Neural crest cell (in vitro differentiated cells): ENCODE measurements at regions not wholly inside any gene's neighbourhood (a gene's known extent, or its start where the extent isn't known, plus 50 kb on each side); places are given as distances from the start of the nearest gene placed in this dataset.

Experiments
- DNase-seq: peaks from one replicate; pipeline ENCODE4 v3.0.0; 2021; ENCODE audit warnings: low read depth, mixed read lengths, low spot score
- H3K27ac Mint-ChIP-seq: one replicate; pipeline ENCODE4 v1.8.0; 2021; ENCODE audit warnings: mild to moderate bottlenecking, mixed read lengths; ENCODE audit not compliant: unreplicated experiment
- H3K27me3 Mint-ChIP-seq: 2 replicates; pipeline ENCODE4 v1.8.0; 2021; ENCODE audit warnings: low read depth, mild to moderate bottlenecking, mixed read lengths
- H3K36me3 Mint-ChIP-seq: 2 replicates; pipeline ENCODE4 v1.8.0; 2021; ENCODE audit warnings: low read depth, mild to moderate bottlenecking, mixed read lengths
- H3K4me1 Mint-ChIP-seq: 2 replicates; pipeline ENCODE4 v1.8.0; 2021; ENCODE audit warnings: mixed read lengths
- H3K4me3 Mint-ChIP-seq: one replicate; pipeline ENCODE4 v1.8.0; 2021; ENCODE audit warnings: mild to moderate bottlenecking, mixed read lengths
- H3K9me3 Mint-ChIP-seq: 2 replicates; pipeline ENCODE4 v1.8.0; 2021; ENCODE audit warnings: mixed read lengths
- TF ChIP-seq, protein P1 (sequence below): fragments of 200-600 bp; sonication (generic); conservative IDR thresholded peaks from 2 replicates; pipeline ENCODE4 v1.5.0; 2021; ENCODE audit warnings: antibody characterized with exemption, mild to moderate bottlenecking

DNA sequence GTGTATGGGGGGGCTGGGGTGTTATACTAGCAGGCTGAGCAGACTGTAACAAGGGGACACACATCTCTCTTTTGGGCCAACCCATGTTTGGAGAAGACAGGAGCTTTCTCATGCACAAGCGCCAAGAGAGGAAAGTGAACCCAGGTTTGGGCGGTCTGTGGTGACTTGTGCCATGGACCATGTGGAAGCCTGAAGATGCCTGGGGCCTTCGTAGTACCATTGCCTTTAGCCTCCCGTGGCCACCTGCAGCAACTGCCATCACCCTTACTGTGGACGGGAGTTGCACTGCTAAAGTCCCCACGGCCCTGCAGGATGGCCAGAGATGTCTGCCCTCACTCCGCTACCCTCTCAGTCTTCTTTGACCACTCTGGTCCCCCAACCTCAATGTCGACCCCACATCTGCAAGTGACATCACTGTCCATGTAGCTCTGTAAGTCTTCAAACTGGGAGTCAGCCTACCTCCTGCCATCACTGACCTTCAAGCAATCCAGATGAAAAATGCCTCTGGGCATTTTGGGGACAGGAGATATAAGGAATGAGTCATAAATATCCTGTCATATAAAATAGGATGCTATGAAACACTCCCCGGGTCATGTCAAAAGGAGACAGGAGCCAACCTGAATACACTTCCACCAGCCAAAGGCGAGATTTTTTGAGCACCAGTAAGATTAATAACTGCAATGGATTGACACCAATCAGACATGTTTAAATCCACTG lies 74.7 kb upstream of the C15orf39 start:
- TF ChIP-seq, protein P1, sequence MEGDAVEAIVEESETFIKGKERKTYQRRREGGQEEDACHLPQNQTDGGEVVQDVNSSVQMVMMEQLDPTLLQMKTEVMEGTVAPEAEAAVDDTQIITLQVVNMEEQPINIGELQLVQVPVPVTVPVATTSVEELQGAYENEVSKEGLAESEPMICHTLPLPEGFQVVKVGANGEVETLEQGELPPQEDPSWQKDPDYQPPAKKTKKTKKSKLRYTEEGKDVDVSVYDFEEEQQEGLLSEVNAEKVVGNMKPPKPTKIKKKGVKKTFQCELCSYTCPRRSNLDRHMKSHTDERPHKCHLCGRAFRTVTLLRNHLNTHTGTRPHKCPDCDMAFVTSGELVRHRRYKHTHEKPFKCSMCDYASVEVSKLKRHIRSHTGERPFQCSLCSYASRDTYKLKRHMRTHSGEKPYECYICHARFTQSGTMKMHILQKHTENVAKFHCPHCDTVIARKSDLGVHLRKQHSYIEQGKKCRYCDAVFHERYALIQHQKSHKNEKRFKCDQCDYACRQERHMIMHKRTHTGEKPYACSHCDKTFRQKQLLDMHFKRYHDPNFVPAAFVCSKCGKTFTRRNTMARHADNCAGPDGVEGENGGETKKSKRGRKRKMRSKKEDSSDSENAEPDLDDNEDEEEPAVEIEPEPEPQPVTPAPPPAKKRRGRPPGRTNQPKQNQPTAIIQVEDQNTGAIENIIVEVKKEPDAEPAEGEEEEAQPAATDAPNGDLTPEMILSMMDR = no peak
- H3K9me3 Mint-ChIP-seq = peaks cover 3% of the 10 kb centered on the region
- H3K4me1 Mint-ChIP-seq = peaks cover 20% of the 10 kb centered on the region
- H3K4me3 Mint-ChIP-seq = no peak overlapping the region
- peaks cover 6% of the 10 kb centered on the region for H3K36me3 Mint-ChIP-seq
- no peak for DNase-seq
- H3K27me3 Mint-ChIP-seq = no peaks in the 10 kb centered on the region
- H3K27ac Mint-ChIP-seq = no peak overlapping the region

DNA sequence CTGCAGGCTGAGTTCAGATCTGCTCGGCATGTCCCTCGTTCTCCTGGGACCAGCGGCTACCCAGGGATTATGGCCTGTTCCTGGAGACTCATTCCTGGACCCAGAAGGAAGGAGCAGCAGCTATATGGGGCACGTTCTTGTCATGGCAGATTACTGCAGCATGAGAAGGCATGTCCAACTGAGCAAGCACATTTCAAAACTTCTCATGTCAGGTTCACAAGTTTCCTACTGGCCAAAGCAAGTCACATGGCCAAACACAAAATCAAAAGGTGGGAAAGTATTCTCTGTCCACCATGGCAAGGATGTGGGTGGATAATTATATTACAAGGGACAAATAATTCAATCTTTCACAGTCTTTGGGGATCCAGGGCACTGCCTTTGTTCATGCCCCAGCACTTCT lies 71.9 kb upstream of the C15orf39 start:
- Mint-ChIP-seq H3K4me1 (peaks cover 12% of the 10 kb centered on the region), H3K27ac (no peak overlapping the region), H3K9me3 (no peaks in the 10 kb centered on the region), H3K27me3 (no peaks in the 10 kb centered on the region), H3K4me3 (no peak overlapping the region), H3K36me3 (peaks cover 3% of the 10 kb centered on the region)
- TF ChIP-seq, protein P1 = no peak
- DNase-seq = no peak

DNA sequence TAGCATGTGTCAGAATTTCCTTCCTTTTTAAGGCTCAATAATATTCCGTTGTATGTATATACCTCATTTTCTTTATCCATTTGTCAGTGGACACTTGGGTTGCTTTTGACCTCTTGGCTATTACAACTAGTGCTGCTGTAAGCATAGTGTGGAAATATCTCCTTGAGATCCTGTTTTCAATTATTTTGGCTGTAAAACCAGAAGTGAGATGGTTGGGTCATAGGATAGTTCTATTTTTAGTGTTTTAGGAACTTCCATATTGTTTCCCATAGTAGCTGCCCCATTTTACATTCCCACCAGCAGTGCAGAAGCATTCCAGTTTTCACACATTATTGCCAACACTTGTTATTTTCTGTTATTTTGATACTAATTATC lies 70.4 kb upstream of the C15orf39 start:
- no peak for DNase-seq
- peaks cover 12% of the 10 kb centered on the region for H3K4me1 Mint-ChIP-seq
- H3K36me3 Mint-ChIP-seq = peaks cover 3% of the 10 kb centered on the region
- no peaks in the 10 kb centered on the region for H3K27me3 Mint-ChIP-seq
- TF ChIP-seq, protein P1 = no peak
- H3K9me3 Mint-ChIP-seq = no peaks in the 10 kb centered on the region
- no peak overlapping the region for H3K27ac Mint-ChIP-seq
- no peak overlapping the region for H3K4me3 Mint-ChIP-seq

DNA sequence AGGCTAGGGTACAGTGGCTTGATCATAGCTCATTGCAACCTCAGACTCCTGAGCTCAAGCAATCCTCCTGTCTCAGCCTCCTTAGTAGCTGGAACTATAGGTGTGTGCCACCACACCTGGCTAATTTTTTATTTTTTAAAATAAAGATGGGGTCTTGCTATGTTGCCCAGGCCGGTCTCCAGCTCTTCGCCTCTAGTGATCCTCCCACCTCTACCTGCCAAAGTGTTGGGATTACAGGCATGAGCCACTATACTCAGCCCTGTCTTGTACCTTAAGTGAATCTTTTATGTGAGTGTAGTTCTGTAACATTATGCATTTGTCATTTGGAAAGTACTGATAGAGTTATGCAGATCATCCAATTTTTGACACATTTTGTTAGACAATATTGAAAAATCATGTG lies 66.9 kb upstream of the C15orf39 start:
- H3K36me3 Mint-ChIP-seq = peaks cover under 1% of the 10 kb centered on the region
- no peak overlapping the region for H3K27ac Mint-ChIP-seq
- H3K9me3 Mint-ChIP-seq = no peaks in the 10 kb centered on the region
- peaks cover 24% of the 10 kb centered on the region for H3K4me1 Mint-ChIP-seq
- no peak overlapping the region for H3K4me3 Mint-ChIP-seq
- no peak for DNase-seq
- no peaks in the 10 kb centered on the region for H3K27me3 Mint-ChIP-seq
- TF ChIP-seq, protein P1 = no peak

GRCh38 chr15:75136118-75136517 lies 65.6 kb upstream of the C15orf39 start:
- TF ChIP-seq, protein P1 = no peak
- Mint-ChIP-seq H3K27me3 (no peaks in the 10 kb centered on the region), H3K36me3 (peaks cover 5% of the 10 kb centered on the region), H3K9me3 (peaks cover 5% of the 10 kb centered on the region), H3K4me3 (no peak overlapping the region), H3K4me1 (peaks cover 31% of the 10 kb centered on the region), H3K27ac (peak overlapping the region; percentile 37)
- DNase-seq = no peak
